Cardiac muscle cell (in vitro differentiated cells and primary cell): ENCODE measurements at regions not wholly inside any gene's neighbourhood (a gene's known extent, or its start where the extent isn't known, plus 50 kb on each side); places are given as distances from the start of the nearest gene placed in this dataset.
"Not testable (repeated sequence)": the region's sequence is repeated elsewhere in the genome, so short reads cannot be mapped to it uniquely, and the experiment has no call there.

ENCODE experiments used
- DNase-seq, 2 donors: peaks; one replicate each; pipeline versions ENCODE4 v3.0.0 to v3.0.0-alpha.2; 2010 to 2017; ENCODE audit warnings: low read depth in 1 of 2, low spot score in 1 of 2
- H3K27ac ChIP-seq: fragments of 200-600 bp; sonication (generic); 2 replicates; pipeline ENCODE4 v1.5.1; 2016
- H3K27me3 ChIP-seq: fragments of 200-600 bp; sonication (generic); 2 replicates; pipeline ENCODE4 v1.6.0; 2016; ENCODE audit warnings: control low read depth
- H3K36me3 ChIP-seq: fragments of 200-600 bp; sonication (generic); 2 replicates; pipeline ENCODE4 v1.5.1; 2016; ENCODE audit warnings: control low read depth
- H3K4me1 ChIP-seq: fragments of 200-600 bp; sonication (generic); 2 replicates; pipeline ENCODE4 v1.8.1; 2017; ENCODE audit warnings: low read depth, mild to moderate bottlenecking, mixed run types
- H3K4me3 ChIP-seq: fragments of 200-600 bp; sonication (generic); 2 replicates; pipeline ENCODE4 v1.5.1; 2016; ENCODE audit warnings: mild to moderate bottlenecking
- H3K9me3 ChIP-seq: fragments of 200-600 bp; sonication (generic); 2 replicates; pipeline ENCODE4 v1.5.1; 2017; ENCODE audit warnings: low read depth, mild to moderate bottlenecking, control low read depth
- CTCF ChIP-seq: IDR thresholded peaks from 2 replicates; pipeline ENCODE4 v1.5.1; 2012; ENCODE audit warnings: low read depth, mild to moderate bottlenecking, low read length

DNA sequence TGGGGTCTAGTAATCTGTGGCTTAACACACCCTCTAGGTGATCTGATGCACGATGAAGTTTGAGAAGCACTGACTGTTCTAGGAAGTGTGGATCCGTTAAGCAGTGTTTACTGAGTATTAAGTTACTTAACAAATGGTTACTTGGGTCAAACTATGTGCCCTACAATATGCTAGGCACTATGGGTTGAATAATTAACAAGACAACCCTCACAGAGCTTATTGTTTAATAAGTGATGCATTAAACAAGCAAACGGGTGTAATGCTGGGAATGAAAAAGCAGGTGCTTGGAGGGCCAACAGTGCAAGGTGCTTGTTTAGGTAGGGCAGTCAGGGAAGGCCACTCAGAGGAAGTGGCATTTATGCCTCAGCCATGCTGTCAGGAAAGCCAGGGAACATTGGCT, 378.0 kb upstream of the PODXL start:
- TF ChIP-seq CTCF = no peak
- no peaks in the 10 kb centered on the region for H3K9me3 ChIP-seq
- no peaks in the 10 kb centered on the region for H3K27me3 ChIP-seq
- no peaks in the 10 kb centered on the region for H3K36me3 ChIP-seq
- no peaks in the 10 kb centered on the region for H3K4me1 ChIP-seq
- H3K4me3 ChIP-seq = no peak overlapping the region
- no peak for DNase-seq
- H3K27ac ChIP-seq = no peak overlapping the region

DNA sequence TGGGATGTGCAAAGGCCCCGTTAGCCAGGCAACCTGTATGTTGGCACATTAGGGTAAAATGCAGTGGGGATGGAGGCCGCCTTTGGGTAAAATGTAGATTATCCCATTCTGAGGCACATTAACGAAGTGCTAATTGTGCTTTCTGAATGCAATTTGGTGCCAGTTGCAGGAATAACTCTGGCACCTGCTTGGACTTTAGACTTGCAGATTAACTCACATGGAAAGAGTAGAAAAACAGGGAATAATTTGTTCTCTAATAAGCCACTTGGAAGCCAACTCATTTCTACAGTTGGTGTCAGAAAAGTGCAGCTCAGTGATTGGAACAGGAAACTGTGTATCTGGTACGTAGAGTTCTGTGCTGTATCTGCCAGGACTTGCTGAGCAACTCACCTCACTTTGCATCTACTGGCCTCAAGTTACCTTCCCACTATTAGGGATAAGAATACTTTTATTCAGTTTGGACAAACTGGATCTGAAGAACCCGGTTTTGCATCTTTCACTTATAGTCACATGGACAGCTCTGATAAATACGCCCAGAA, 377.4 kb upstream of the PODXL start:
- no peak for TF ChIP-seq CTCF

GRCh38 chr7:131933219-131933618, 376.8 kb upstream of the PODXL start:
- H3K36me3 ChIP-seq, H3K9me3 ChIP-seq, H3K27ac ChIP-seq, H3K4me1 ChIP-seq, DNase-seq, H3K27me3 ChIP-seq, H3K4me3 ChIP-seq: not testable (repeated sequence)

More for the DNA sequence above, 377.4 kb upstream of the PODXL start:
- Histone ChIP-seq H3K27me3 (no peaks in the 10 kb centered on the region), H3K9me3 (no peaks in the 10 kb centered on the region), H3K27ac (no peak overlapping the region), H3K4me1 (no peaks in the 10 kb centered on the region), H3K4me3 (no peak overlapping the region), H3K36me3 (no peaks in the 10 kb centered on the region)
- no peak for DNase-seq

- Histone ChIP-seq H3K36me3 (no peaks in the 10 kb centered on the region), H3K9me3 (no peaks in the 10 kb centered on the region), H3K27ac (no peak overlapping the region), H3K27me3 (no peaks in the 10 kb centered on the region), H3K4me3 (no peak overlapping the region), H3K4me1 (no peaks in the 10 kb centered on the region)
- no peak for DNase-seq
- no peak for TF ChIP-seq CTCF
Observed at GRCh38 chr7:131932271-131932670, 375.8 kb upstream of the PODXL start.

GRCh38 chr7:131931370-131931769, 374.9 kb upstream of the PODXL start:
- no peaks in the 10 kb centered on the region for H3K36me3 ChIP-seq
- H3K27me3 ChIP-seq = no peaks in the 10 kb centered on the region
- no peak for TF ChIP-seq CTCF
- H3K27ac ChIP-seq = no peak overlapping the region
- no peak for DNase-seq
- no peaks in the 10 kb centered on the region for H3K9me3 ChIP-seq
- H3K4me1 ChIP-seq = no peaks in the 10 kb centered on the region
- H3K4me3 ChIP-seq = no peak overlapping the region

DNA sequence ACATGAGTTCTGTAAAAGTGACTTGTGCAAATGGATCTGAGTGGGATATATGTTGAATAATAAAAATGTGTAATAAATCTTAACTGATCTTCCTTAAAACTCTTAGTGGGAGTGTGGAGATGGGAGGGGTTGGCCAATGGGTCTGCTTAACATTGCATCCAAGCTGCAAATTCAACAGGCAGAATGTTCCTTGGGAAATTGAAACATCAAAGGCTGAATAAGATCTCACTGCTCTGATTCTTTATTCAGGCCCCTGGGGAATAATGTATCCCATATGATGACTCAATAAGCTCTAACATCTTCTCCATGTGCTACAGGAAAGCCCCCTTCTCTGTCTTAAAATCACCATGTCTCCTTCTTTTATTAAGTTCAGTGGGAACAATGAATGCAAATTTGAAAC, 373.2 kb upstream of the PODXL start:
- H3K36me3 ChIP-seq = no peaks in the 10 kb centered on the region
- no peak for DNase-seq
- no peaks in the 10 kb centered on the region for H3K4me1 ChIP-seq
- no peak for TF ChIP-seq CTCF
- H3K9me3 ChIP-seq = no peaks in the 10 kb centered on the region
- H3K27ac ChIP-seq = no peak overlapping the region
- H3K27me3 ChIP-seq = no peaks in the 10 kb centered on the region
- no peak overlapping the region for H3K4me3 ChIP-seq
